ENCODE measurements at regions not wholly inside any gene's neighbourhood (a gene's known extent, or its start where the extent isn't known, plus 50 kb on each side); places are given as distances from the start of the nearest gene placed in this dataset.

DNA sequence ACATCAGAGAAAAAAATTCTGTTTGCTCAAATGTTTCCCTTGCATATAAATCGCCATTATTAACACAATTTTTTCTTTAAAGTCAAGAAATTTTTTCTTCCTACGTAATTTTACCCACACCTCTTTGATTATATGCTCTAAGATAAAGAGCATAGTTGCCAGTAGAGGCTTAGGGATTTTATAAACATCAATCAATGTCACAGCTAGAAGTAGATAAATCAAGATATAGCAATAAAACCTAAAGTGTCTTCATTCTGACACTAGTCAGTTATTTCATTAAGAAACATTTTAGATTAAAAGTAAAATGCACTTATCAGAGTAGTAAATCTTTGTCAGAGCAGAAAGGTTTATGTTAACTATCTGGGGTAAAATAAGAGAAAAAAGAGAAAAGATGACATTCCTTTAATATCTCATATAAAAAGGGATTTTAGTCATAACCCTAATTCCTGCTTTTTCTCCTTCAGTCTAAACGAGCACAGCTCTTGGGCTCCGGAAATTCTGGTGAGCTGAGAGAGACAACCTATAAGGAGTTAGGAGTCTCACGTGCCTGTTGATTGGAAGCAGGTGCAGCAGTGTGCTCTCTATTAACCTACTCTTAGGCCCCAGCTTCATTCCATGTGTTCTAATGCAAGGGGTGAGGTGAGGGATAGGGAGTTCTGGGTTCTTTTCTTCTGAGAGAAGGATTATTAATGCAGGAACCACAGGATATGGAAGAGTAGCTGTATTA is 172.4 kb upstream of the GULP1 start:
- Histone ChIP-seq H3K36me3 (no peaks in the 10 kb centered on the region), H3K4me1 (replicated peaks) (no peaks in the 10 kb centered on the region), H3K27ac (no peak overlapping the region), H3K27me3 (replicated peaks; ENCODE audit: insufficient read depth) (no peaks in the 10 kb centered on the region), H3K9me3 (no peaks in the 10 kb centered on the region), H3K4me3 (no peak overlapping the region)
- DNase-seq (ENCODE audit: low spot score): no peak
- 66% methylated on average over 5 of the region's 5 CpGs for WGBS
- TF ChIP-seq POLR2A (IDR thresholded peaks at IDR 0.05) (no peak), POLR2AphosphoS5 (IDR thresholded peaks at IDR 0.05) (no peak)
- TF ChIP-seq, protein P1, sequence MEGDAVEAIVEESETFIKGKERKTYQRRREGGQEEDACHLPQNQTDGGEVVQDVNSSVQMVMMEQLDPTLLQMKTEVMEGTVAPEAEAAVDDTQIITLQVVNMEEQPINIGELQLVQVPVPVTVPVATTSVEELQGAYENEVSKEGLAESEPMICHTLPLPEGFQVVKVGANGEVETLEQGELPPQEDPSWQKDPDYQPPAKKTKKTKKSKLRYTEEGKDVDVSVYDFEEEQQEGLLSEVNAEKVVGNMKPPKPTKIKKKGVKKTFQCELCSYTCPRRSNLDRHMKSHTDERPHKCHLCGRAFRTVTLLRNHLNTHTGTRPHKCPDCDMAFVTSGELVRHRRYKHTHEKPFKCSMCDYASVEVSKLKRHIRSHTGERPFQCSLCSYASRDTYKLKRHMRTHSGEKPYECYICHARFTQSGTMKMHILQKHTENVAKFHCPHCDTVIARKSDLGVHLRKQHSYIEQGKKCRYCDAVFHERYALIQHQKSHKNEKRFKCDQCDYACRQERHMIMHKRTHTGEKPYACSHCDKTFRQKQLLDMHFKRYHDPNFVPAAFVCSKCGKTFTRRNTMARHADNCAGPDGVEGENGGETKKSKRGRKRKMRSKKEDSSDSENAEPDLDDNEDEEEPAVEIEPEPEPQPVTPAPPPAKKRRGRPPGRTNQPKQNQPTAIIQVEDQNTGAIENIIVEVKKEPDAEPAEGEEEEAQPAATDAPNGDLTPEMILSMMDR (IDR thresholded peaks at IDR 0.05): no peak
- intact Hi-C loops (cut with DNase I): no loop called here

DNA sequence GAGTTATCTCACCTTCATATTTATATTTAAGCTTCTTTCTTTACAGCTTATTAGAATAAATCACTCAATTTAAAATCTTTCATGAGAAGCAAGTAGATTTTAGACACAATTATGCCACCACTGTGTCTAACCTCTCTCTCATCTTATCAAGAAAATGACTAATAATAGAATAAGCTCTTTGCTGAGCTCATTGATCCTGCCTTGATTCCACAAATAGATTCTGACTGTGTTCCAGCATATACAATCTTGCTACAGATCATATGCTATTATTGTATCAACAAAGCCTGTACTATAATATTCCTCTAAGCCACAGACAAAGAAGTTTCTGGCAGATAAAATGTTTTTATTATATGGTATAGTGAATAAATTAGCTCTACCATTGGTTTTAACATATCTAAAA is 168.7 kb upstream of the GULP1 start:
- TF ChIP-seq, protein P1 (IDR thresholded peaks at IDR 0.05): no peak
- TF ChIP-seq POLR2A (IDR thresholded peaks at IDR 0.05) (no peak), POLR2AphosphoS5 (IDR thresholded peaks at IDR 0.05) (no peak)
- no peaks in the 10 kb centered on the region for H3K36me3 ChIP-seq
- H3K4me3 ChIP-seq: no peak overlapping the region
- no peaks in the 10 kb centered on the region for H3K27me3 ChIP-seq (replicated peaks; ENCODE audit: insufficient read depth)
- H3K4me1 ChIP-seq (replicated peaks): no peaks in the 10 kb centered on the region
- no peak for DNase-seq (ENCODE audit: low spot score)
- intact Hi-C loops (cut with DNase I): no loop called here
- no peak overlapping the region for H3K27ac ChIP-seq
- H3K9me3 ChIP-seq: no peaks in the 10 kb centered on the region

DNA sequence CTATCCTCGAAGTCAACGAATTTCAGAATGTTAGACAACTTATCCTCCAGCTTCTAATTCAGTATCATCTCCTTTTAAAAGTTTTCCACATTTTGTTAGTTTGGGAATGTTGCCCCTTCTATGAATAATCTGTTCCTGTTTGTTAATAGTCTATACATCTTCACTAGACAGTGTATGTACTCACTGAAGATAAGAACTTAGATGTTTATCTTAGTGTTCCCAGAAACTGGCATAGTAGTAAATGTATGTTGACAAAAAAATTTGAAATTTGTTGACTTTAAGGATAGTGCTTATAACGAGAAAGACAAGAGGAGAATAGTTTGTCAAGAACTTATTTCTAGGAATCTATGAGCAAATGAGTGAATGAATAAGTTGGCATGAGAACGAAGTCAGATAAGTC is 162.0 kb upstream of the GULP1 start:
- H3K36me3 ChIP-seq: no peaks in the 10 kb centered on the region

GRCh38 chr2:188130317-188130716 is 161.4 kb upstream of the GULP1 start:
- no peak overlapping the region for H3K27ac ChIP-seq
- H3K4me1 ChIP-seq (replicated peaks): no peaks in the 10 kb centered on the region
- no peak overlapping the region for H3K4me3 ChIP-seq
- H3K36me3 ChIP-seq: no peaks in the 10 kb centered on the region
- intact Hi-C loops (cut with DNase I): no loop called here
- no peak for TF ChIP-seq POLR2AphosphoS5 (IDR thresholded peaks at IDR 0.05)
- TF ChIP-seq POLR2A (IDR thresholded peaks at IDR 0.05): no peak
- no peak for DNase-seq (ENCODE audit: low spot score)
- H3K27me3 ChIP-seq (replicated peaks; ENCODE audit: insufficient read depth): no peaks in the 10 kb centered on the region
- H3K9me3 ChIP-seq: no peaks in the 10 kb centered on the region

More for the DNA sequence above, 162.0 kb upstream of the GULP1 start:
- no peaks in the 10 kb centered on the region for H3K27me3 ChIP-seq (replicated peaks; ENCODE audit: insufficient read depth)
- no peak overlapping the region for H3K4me3 ChIP-seq
- intact Hi-C loops (cut with DNase I): no loop called here
- 69% methylated on average over 4 of the region's 4 CpGs for WGBS
- no peaks in the 10 kb centered on the region for H3K9me3 ChIP-seq
- H3K4me1 ChIP-seq (replicated peaks): no peaks in the 10 kb centered on the region
- TF ChIP-seq POLR2AphosphoS5 (IDR thresholded peaks at IDR 0.05) (no peak), POLR2A (IDR thresholded peaks at IDR 0.05) (no peak)
- TF ChIP-seq, protein P1 (IDR thresholded peaks at IDR 0.05): no peak
- H3K27ac ChIP-seq: no peak overlapping the region
- DNase-seq (ENCODE audit: low spot score): no peak

DNA sequence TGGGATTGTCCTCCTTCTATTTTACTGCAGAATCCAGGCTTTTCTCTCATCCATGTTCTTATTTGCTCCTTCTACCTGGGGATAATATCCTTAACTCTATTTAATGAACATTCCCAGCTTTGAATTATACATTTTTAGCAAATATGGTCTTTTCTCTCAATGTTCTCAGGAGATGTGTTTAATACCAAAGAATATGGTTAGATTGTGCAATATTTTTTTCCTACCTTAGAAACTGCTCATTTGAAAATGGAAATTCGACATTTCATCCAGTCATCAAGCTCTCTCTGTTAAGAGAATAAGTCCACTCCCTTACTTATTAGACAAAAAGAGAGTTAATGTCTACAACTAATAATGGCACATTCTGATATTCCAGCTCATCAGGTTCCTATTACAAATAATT is 160.4 kb upstream of the GULP1 start:
- intact Hi-C loops (cut with DNase I): no loop called here
- no peaks in the 10 kb centered on the region for H3K36me3 ChIP-seq
- no peaks in the 10 kb centered on the region for H3K9me3 ChIP-seq
- H3K4me3 ChIP-seq: no peak overlapping the region
- TF ChIP-seq, protein P1 (IDR thresholded peaks at IDR 0.05): no peak
- no peak for TF ChIP-seq POLR2AphosphoS5 (IDR thresholded peaks at IDR 0.05)
- TF ChIP-seq POLR2A (IDR thresholded peaks at IDR 0.05): no peak
- no peak overlapping the region for H3K27ac ChIP-seq
- no peaks in the 10 kb centered on the region for H3K4me1 ChIP-seq (replicated peaks)
- 82% methylated on average over 1 of the region's 1 CpG for WGBS
- no peak for DNase-seq (ENCODE audit: low spot score)
- no peaks in the 10 kb centered on the region for H3K27me3 ChIP-seq (replicated peaks; ENCODE audit: insufficient read depth)
